NCI-H2107 treated with DMSO at 0.1 percent for 48 hours (cell line): ENCODE measurements at regions not wholly inside any gene's neighbourhood (a gene's known extent, or its start where the extent isn't known, plus 50 kb on each side); places are given as distances from the start of the nearest gene placed in this dataset.
"Not testable (repeated sequence)": the region's sequence is repeated elsewhere in the genome, so short reads cannot be mapped to it uniquely, and the experiment has no call there.

Experiments
- DNase-seq: peaks from one replicate; lab custom pipeline; 2025; ENCODE audit not compliant: unreplicated experiment; lab: John Stamatoyannopoulos, UW

- DNase-seq, result no peak
These were observed 238.0 kb upstream of the SLC16A7 start for GRCh38 chr12:59357811-59358210.

DNA sequence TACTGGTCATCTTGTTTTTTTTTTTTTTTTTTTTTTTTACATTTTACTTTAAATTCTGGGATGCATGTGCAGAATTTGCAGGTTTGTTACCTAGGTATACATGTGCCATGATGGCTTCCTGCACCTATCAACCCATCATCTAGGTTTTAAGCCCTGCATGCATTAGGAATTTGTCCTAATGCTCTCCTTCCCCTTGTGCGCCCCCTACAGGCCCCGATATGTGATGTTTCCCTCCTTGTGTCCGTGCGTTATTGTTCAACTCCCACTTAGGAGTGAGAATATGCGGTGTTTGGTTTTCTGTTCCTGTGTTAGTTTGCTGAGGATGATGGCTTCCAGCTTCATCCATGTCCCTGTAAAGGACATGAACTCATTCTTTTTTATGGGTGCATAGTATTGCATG lies 249.6 kb upstream of the SLC16A7 start:
- not testable (repeated sequence) for DNase-seq

GRCh38 chr12:59345406-59345805 lies 250.4 kb upstream of the SLC16A7 start:
- no peak for DNase-seq

DNA sequence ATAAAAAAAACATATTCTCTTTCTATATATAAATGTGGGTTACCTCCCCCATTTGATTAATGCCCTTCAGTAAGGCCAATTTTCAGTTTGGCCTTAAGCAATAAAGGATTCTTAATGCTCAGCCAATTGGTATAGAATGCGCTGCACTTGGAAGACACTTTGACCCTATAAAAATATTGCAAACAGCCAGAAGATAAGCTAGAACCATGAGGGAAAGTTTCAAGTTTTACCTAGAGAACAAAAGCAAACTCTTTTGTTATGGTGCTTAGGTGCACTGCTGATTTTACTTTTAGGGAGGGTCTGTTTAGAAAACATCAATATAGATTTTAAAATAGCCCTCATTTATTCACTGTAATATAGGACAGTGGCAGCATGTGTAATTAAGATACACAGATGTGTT lies 251.6 kb upstream of the SLC16A7 start:
- no peak for DNase-seq

DNA sequence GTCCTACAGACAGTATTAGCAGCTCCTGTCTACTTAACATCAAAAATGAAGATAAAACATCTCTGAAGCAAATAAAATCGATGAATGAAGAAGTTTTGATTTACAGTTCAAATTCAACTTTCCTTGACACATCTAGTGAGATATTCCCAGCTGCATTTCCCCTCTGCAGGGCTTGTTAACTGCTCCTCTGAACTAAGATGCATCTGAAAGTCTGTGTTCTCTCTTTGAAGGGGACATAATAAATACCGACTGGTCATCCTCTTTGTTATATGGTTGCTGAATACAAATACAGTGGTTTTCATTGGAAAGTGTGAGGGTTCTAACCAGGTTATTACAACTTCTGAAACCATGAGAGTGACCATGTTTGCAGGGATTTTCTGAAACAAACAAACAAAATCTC lies 266.4 kb upstream of the SLC16A7 start:
- no peak for DNase-seq

DNA sequence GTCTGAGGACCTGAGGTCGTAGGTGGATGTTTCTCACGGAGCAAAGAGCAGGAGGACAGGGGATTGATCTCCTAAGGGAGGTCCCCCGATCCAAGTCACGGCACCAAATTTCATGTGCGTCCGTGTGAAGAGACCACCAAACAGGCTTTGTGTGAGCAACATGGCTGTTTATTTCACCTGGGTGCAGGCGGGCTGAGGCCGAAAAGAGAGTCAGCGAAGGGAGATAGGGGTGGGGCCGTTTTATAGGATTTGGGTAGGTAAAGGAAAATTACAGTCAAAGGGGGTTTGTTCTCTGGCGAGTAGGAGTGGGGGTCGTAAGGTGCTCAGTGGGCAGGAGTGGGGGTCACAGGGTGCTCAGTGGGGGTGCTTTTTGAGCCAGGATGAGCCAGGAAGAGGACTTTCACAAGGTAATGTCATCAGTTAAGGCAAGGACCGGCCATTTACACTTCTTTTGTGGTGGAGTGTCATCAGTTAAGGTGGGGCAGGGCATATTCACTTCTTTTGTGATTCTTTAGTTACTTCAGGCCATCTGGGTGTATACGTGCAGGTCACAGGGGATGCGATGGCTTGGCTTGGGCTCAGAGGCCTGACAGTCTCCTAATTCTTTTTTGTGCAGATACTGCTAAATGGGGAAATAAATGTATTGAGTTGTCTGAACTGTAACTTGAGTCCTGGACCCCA lies 267.3 kb upstream of the SLC16A7 start:
- DNase-seq, result not testable (repeated sequence)

- not testable (repeated sequence) for DNase-seq
These were observed 269.4 kb upstream of the SLC16A7 start for GRCh38 chr12:59326457-59326856.

- no peak for DNase-seq
These were observed 273.4 kb upstream of the SLC16A7 start for GRCh38 chr12:59322473-59322872.

DNA sequence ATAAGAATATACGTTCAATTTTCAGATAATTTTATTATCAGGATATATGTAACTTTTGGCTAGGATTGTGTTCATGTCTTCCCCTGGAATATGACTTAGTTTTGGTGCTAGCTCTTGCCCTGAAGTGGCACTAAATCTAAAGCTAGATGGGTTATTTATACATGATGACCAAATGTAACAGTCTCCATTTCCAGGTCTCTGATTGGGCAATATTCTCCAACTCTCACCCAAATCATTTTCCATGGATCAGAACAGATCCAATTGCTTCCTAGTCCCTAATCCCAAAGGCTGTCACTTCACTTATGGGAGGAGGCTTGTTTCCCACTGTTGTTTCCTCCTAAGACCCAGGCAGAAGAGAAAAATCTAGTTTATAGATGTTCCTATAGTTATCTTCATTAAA lies 274.6 kb upstream of the SLC16A7 start:
- DNase-seq, result no peak

GRCh38 chr12:59320112-59320511 lies 275.7 kb upstream of the SLC16A7 start:
- no peak for DNase-seq

- DNase-seq, result no peak
These were observed 276.9 kb upstream of the SLC16A7 start for GRCh38 chr12:59318940-59319339.

DNA sequence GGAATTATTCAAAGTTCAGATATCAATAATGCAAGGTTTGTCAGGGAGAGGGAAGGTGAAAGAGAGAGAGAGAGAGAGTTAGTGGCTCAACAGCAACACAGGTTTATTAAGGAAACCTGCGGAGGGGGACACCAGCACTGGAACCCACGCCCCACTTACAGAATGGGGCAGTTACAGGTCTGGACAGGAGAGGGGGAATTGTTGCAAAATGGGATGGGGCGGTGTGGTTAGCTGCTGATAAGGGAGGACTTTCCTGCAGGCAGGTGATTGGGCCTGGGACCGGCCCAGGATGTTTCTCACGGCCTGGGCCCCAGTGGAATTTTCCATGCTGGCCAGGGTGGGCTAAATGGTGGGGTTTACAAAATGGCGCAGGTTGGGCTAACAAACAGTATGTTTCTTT lies 278.2 kb upstream of the SLC16A7 start:
- DNase-seq, result no peak

DNA sequence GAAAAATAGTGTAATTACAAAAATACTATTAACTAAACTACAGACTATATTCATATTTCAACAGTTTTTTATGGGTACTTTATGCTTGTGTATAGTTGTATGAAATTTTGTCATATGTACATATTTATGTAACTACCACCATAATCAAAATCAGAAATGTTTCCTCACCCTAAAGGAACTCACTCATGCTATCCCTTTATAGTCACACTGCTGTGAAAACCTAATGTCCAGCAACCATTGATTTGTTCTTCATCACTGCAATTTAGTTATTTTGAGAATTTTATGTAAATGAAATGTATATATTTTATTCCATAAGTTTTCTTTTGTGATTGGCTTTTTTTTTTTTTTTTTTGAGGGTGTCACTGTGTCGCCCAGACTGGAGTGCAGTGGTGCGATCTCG lies 278.9 kb upstream of the SLC16A7 start:
- no peak for DNase-seq

- DNase-seq, result not testable (repeated sequence)
These were observed 279.5 kb upstream of the SLC16A7 start for GRCh38 chr12:59316354-59316753.

GRCh38 chr12:59314209-59314608 lies 281.6 kb upstream of the SLC16A7 start:
- no peak for DNase-seq

DNA sequence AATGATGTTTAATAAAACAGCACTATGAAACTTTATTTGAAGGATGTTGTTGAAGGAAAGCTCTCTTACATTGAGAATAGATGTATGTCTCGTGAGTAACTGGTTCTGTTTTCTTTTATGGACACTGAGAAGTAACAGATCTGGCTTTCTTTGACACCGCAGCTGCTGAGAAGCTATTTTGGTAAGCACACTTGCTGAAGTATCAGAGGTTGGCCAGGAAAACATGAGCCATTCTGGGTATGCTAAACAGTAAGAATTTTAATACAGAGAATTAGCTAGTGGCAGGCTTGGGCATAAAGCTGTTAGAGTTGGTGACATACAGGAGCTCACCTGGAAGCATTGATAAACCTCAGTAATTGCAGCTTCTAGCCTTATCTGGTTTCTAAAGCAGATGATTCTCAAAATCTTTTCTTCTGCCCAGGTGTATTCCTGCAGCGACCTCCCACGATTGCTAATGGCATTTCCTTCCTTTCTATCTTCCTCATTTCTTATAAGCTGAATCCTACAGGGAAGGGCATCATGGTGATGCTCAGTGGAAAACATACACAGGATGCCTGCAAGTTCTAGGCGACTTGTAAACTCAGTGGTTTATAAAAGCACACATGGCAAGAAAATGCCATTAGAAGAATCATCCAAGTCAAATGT lies 291.6 kb upstream of the SLC16A7 start:
- DNase-seq, result no peak

- DNase-seq, result no peak
These were observed 297.5 kb upstream of the SLC16A7 start for GRCh38 chr12:59298296-59298695.

DNA sequence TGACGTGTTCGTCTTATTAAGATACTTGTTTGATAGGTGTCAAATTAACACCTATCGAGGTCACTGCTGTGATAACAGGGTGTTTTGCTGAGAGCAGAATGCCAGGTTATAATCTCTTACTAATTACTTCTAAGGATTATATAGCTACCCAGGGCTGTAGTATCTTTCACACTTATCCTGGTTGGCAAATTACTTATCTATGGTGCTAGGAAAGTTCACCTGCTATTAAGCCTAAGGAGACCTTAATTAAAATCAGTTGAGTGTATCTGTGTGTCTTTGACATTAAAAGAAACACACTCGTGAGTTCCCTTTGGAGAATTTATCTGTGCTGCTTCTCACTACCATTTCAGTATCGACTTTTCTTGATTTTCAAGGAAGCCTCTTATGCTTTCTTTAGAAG lies 301.6 kb upstream of the SLC16A7 start:
- no peak for DNase-seq

- peak; percentile 5 for DNase-seq
These were observed 312.8 kb upstream of the SLC16A7 start for GRCh38 chr12:59282999-59283398.

DNA sequence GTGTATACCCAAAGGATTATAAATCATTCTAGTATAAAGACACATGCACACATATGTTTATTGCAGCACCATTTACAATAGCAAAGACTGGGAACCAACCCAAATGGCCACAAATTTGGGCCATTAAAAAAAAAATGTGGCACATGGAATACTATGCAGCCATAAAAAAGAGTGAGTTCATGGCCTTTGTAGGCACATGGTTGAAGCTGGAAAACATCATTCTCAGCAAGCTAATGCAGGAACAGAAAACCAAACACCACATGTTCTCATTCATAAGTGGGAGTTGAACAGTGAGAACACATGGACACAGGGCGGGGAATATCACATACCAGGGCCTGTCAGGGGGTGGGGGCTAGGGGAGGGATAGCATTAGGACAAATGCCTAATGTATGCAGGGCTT lies 322.3 kb upstream of the SLC16A7 start:
- DNase-seq, result not testable (repeated sequence)

DNA sequence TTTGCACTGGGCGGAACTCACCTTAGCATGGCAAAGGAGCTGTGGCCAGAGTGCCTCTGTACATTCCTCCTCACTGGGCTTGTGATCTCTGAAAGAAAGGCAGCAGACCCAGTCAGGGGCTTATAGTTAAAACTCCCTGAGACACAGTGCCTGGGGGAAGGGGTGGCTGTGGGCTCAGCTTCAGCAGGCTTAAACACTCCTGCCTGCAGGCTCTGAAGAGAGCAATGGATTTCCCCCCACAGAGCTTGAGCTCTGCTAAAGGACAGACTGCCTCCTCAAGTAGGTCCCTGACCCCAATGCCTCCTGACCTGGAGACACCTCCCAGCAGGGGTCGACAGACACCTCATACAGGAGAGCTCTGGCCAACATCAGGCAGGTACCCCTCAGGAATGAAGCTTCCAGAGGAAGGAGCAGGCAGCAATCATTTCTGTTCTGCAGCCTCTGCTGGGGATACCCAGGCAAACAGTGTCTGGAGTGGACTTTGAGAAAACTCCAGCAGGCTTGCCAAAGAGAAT lies 327.5 kb upstream of the SLC16A7 start:
- DNase-seq, result no peak

DNA sequence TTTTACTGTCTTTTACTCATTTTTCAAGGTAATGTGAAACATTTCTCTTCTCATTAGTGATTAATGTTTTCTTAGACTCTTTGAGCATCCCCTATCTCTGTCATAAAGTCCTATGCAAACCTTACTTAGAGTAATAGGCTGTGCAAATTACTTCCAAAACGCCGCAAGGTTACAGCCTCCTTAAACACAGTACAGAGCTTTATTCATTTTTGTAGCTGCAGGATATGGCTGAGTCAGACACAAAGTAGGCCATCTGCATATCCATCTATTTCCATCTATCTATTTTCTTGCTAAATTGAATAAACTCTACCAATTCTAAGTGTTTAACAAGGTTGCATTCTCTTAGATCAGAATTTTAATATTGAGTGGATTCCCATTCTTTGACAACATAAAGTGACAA lies 335.6 kb upstream of the SLC16A7 start:
- no peak for DNase-seq

DNA sequence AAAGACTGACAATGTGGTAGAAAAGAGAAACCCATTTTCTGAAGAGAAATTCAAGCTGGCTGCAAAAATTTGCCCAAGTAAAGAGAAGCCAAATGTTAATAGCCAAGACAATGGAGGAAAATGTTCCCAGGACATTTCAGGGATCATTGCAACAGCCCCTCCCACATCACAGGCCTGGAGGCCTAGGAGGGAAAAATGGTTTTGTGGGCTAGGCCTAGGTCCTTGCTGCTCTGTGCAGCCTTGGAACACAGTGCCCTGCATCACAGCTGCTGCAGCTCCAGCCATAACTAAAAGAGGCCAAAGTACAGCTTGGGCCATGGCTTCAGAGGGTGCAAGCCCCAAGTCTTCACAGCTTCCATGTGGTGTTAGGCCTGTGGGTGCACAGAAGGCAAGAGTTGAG lies 332.4 kb upstream of the LRIG3 start:
- DNase-seq, result no peak
